GM12878 (cell line): ENCODE measurements at regions not wholly inside any gene's neighbourhood (a gene's known extent, or its start where the extent isn't known, plus 50 kb on each side); places are given as distances from the start of the nearest gene placed in this dataset.
A peak's percentile ranks its signal among the peaks of the same experiment; 100 is the strongest.

Experiments
- ATAC-seq: fragments of 200-7000 bp; cut with Tn5 transposase; 3 replicates; pipeline ENCODE4 v1.9.1; 2020; ENCODE audit warnings: mild to moderate bottlenecking, moderate library complexity
- BruUV-seq: library from RNA; stranded (reverse); fragments of 400-500 nt; replicated peaks from 2 replicates; lab custom pipeline; 2021; lab: Mats Ljungman, UMichigan
- CTCF ChIA-PET: fragments of 300-600 bp; sonication (Branson Sonifier 250); formaldehyde crosslinking; extraction: SDS; loops from one replicate; lab custom pipeline; 2021; ENCODE audit warnings: inconsistent platforms; lab: Yijun Ruan, JAX
- POLR2A ChIA-PET: fragments of 350-600 bp; formaldehyde crosslinking; extraction: SDS; loops from one replicate; lab custom pipeline; 2021; ENCODE audit warnings: inconsistent platforms; lab: Charles Lee
- RAD21 ChIA-PET: fragments of 300-600 bp; sonication (Branson Sonifier 250); formaldehyde crosslinking; loops from one replicate; lab custom pipeline; 2023; ENCODE audit warnings: antibody characterized with exemption; ENCODE audit not compliant: unreplicated experiment; lab: Charles Lee
- SMC1A ChIA-PET: fragments of 300-600 bp; sonication (Branson Sonifier 250); formaldehyde crosslinking; loops from one replicate; lab custom pipeline; 2023; ENCODE audit not compliant: unreplicated experiment, uncharacterized antibody; lab: Charles Lee
- DNase-seq: peaks from one replicate; pipeline ENCODE4 v3.0.0-alpha.2; 2011; ENCODE audit warnings: low read depth, low spot score
- FAIRE-seq: peaks from 3 replicates; lab custom pipeline; 2011; peaks lifted over from hg19 to GRCh38; lab: Jason Lieb, UNC
- H2AFZ ChIP-seq: 2 replicates; pipeline ENCODE4 v1.6.0; 2011; ENCODE audit warnings: low read depth, low read length, control low read depth; ENCODE audit not compliant: control insufficient read depth
- H3K27ac ChIP-seq: 2 replicates; pipeline ENCODE4 v1.5.1; 2011; ENCODE audit warnings: control low read depth; ENCODE audit not compliant: control insufficient read depth, insufficient read depth
- H3K27me3 ChIP-seq, 2 experiments: replicated peaks in 1 of 2; 2 replicates each; pipeline versions ENCODE4 v1.6.0 to v1.6.1; 2011; ENCODE audit warnings: low read length in 1 of 2; ENCODE audit not compliant: control insufficient read depth in 2 of 2, insufficient read depth in 2 of 2
- H3K36me3 ChIP-seq, 2 experiments: 2 replicates each; pipeline ENCODE4 v1.5.1; 2011; ENCODE audit warnings: low read length in 1 of 2; ENCODE audit not compliant: control insufficient read depth in 2 of 2, insufficient read depth in 2 of 2
- H3K4me1 ChIP-seq: 2 replicates; pipeline ENCODE4 v1.6.1; 2011; ENCODE audit warnings: mild to moderate bottlenecking, low read length, moderate library complexity, mixed read lengths; ENCODE audit not compliant: control insufficient read depth, insufficient read depth
- H3K4me2 ChIP-seq: 2 replicates; pipeline ENCODE4 v1.6.0; 2011; ENCODE audit warnings: control low read depth; ENCODE audit not compliant: control insufficient read depth, insufficient read depth
- H3K4me3 ChIP-seq: fragments of 200-600 bp; sonication (generic); 2 replicates; pipeline ENCODE4 v1.5.1; 2016
- H3K79me2 ChIP-seq: 2 replicates; pipeline ENCODE4 v1.6.0; 2011; ENCODE audit warnings: low read length; ENCODE audit not compliant: control insufficient read depth, insufficient read depth
- H3K9ac ChIP-seq: 2 replicates; pipeline ENCODE4 v1.8.0; 2011; ENCODE audit warnings: low read length, control low read depth, mixed read lengths; ENCODE audit not compliant: control insufficient read depth, insufficient read depth
- H3K9me3 ChIP-seq: replicated peaks from 3 replicates; pipeline ENCODE4 v1.5.1; 2011; ENCODE audit warnings: mild to moderate bottlenecking, low read length; ENCODE audit not compliant: control insufficient read depth, insufficient read depth
- H4K20me1 ChIP-seq: 2 replicates; pipeline ENCODE4 v1.6.0; 2011; ENCODE audit not compliant: control insufficient read depth, insufficient read depth
- MTA2 ChIP-seq: fragments of 450-650 bp; IDR thresholded peaks from 2 replicates; pipeline ENCODE4 v1.6.1; 2016; ENCODE audit warnings: low read depth, mild to moderate bottlenecking, moderate library complexity
- PML ChIP-seq: IDR thresholded peaks from 2 replicates; pipeline ENCODE4 v1.6.1; 2012; ENCODE audit warnings: low read length, inconsistent platforms
- WRNIP1 ChIP-seq: IDR thresholded peaks from 2 replicates; pipeline ENCODE4 v1.6.1; 2011; ENCODE audit warnings: low read depth, low read length, improper control_type of control experiment, borderline replicate concordance
- ZBED1 ChIP-seq: IDR thresholded peaks from 2 replicates; pipeline ENCODE4 v1.6.1; 2016; ENCODE audit warnings: borderline replicate concordance
- WGBS: methylation state at CpG from one replicate; pipeline ENCODE4 v1.1.6; 2016; ENCODE audit warnings: low lambda C conversion rate; ENCODE audit not compliant: insufficient replicate concordance, insufficient coverage; ENCODE audit errors: missing lambda C conversion rate; 5-methylcytosine and 5-hydroxymethylcytosine counted together
- in situ Hi-C: fragments of 300-500 bp; cut with MboI; formaldehyde crosslinking; loops from 9 replicates; pipeline ENCODE4 v1.14.3; 2018; ENCODE audit warnings: mixed read lengths
- intact Hi-C: fragments of 100-400 bp; cut with micrococcal nuclease; formaldehyde crosslinking; loops from one replicate; pipeline ENCODE4 v1.14.2; 2022; ENCODE audit not compliant: unreplicated experiment
- TF ChIP-seq, protein P1 (sequence below): fragments of 450-650 bp; IDR thresholded peaks from 2 replicates; pipeline ENCODE4 v1.6.1; 2016; ENCODE audit warnings: mild to moderate bottlenecking

DNA sequence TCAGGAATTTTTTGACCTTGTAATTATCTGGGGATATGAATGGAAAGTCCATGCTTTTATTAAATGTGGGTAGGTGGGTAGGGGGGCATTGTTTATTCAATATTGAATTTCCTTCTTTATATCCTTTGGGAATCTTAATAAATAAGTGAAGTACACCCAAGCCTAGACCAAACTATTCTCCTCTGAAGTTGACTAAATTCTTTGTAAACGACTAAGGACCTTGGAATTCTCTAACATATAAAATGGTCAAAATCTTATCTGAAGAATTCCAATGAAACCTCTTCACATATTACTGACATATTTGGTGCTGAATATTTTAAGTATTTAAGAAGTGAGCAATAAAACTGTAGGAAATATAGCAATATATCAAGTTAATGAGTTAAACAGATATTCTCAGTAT is 1432.1 kb upstream of the GBE1 start:
- WGBS: 67% methylated on average over 1 of the region's 1 CpG
- ChIA-PET RAD21 (no interaction called here), CTCF (no interaction called here), POLR2A (no interaction called here), SMC1A (interaction anchor here (1.1 kb wide), 1 partner anchor 38 kb away, joined by 3 read pairs; no protein-coding TSS in a partner anchor)
- in situ Hi-C loops (no loop called here), intact Hi-C loops (no loop called here)
- Histone ChIP-seq H3K4me3 (no peak overlapping the region), H3K4me1 (no peaks in the 10 kb centered on the region), H3K9ac (no peak overlapping the region), H3K27me3 (no peaks in the 10 kb centered on the region), H4K20me1 (no peaks in the 10 kb centered on the region), H3K9me3 (no peaks in the 10 kb centered on the region), H2AFZ (no peak overlapping the region), H3K27ac (no peak overlapping the region), H3K4me2 (no peak overlapping the region), H3K36me3 (no peaks in the 10 kb centered on the region), H3K79me2 (no peaks in the 10 kb centered on the region)
- TF ChIP-seq WRNIP1 (no peak), ZBED1 (no peak)
- TF ChIP-seq, protein P1, sequence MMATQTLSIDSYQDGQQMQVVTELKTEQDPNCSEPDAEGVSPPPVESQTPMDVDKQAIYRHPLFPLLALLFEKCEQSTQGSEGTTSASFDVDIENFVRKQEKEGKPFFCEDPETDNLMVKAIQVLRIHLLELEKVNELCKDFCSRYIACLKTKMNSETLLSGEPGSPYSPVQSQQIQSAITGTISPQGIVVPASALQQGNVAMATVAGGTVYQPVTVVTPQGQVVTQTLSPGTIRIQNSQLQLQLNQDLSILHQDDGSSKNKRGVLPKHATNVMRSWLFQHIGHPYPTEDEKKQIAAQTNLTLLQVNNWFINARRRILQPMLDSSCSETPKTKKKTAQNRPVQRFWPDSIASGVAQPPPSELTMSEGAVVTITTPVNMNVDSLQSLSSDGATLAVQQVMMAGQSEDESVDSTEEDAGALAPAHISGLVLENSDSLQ: no peak
- DNase-seq (no peak), FAIRE-seq (no peak), ATAC-seq (no peak)
- no TSS peak for BruUV-seq

DNA sequence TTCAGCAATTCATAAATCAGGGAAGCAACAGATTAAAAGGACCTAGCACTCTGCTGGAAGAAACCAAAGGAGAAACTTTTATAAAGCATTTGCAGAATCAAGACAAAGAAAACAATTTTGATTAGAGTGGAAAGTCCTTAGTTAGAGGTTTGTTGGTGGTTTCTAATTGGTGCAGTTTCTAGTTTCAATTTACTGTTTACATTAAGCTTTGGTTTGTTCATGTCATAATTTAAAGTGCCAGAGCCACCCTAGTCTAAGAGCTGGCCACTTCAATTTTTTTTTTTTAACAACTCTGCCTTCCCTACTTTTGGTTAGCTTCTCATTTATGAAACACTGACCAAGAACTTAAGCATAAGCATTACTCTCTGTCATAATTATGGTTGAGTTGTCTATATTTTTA is 1428.2 kb upstream of the GBE1 start:
- RAD21 ChIA-PET: no interaction called here
- Histone ChIP-seq H3K4me3 (no peak overlapping the region), H3K27ac (no peak overlapping the region), H3K36me3 (no peaks in the 10 kb centered on the region), H3K4me2 (no peak overlapping the region), H3K9ac (no peak overlapping the region), H3K9me3 (no peaks in the 10 kb centered on the region), H3K79me2 (no peaks in the 10 kb centered on the region), H3K4me1 (no peaks in the 10 kb centered on the region), H2AFZ (no peak overlapping the region), H4K20me1 (no peaks in the 10 kb centered on the region), H3K27me3 (no peaks in the 10 kb centered on the region)
- FAIRE-seq (no peak), ATAC-seq (peak; percentile 90), DNase-seq (no peak)
- peak; percentile 40; the same call in 1 of the 2 replicates for TF ChIP-seq MTA2
- no peak for TF ChIP-seq PML
- SMC1A ChIA-PET: interaction anchor here (0.6 to 1.8 kb wide), 3 partner anchors 9 to 367 kb away, joined by 3 read pairs; no protein-coding TSS in a partner anchor
- intact Hi-C loops: no loop called here
- BruUV-seq: no TSS peak
- CTCF ChIA-PET: interaction anchor here (1.0 kb wide), 3 partner anchors 19 to 30 kb away, joined by 3 read pairs; no protein-coding TSS in a partner anchor
- in situ Hi-C loops: no loop called here
- POLR2A ChIA-PET: no interaction called here
